Parathyroid adenoma (tissue), 2 donors: ENCODE measurements at regions not wholly inside any gene's neighbourhood (a gene's known extent, or its start where the extent isn't known, plus 50 kb on each side); places are given as distances from the start of the nearest gene placed in this dataset.
"Not testable (repeated sequence)": the region's sequence is repeated elsewhere in the genome, so short reads cannot be mapped to it uniquely, and the experiment has no call there.

Source experiments
- H2AFZ ChIP-seq: fragments of 300-600 bp; sonication (generic); one replicate; pipeline ENCODE4 v1.7.0; 2017; ENCODE audit warnings: antibody characterized with exemption, mild to moderate bottlenecking
- H3K27ac ChIP-seq: fragments of 300-600 bp; sonication (generic); one replicate; pipeline ENCODE4 v1.7.0; 2017
- H3K27me3 ChIP-seq: fragments of 300-600 bp; sonication (generic); one replicate; pipeline ENCODE4 v1.7.0; 2017; ENCODE audit warnings: low read length; ENCODE audit not compliant: control insufficient read depth, insufficient read depth
- H3K36me3 ChIP-seq: fragments of 300-600 bp; sonication (generic); one replicate; pipeline ENCODE4 v1.7.0; 2017; ENCODE audit warnings: low read length; ENCODE audit not compliant: control insufficient read depth, insufficient read depth
- H3K4me1 ChIP-seq: fragments of 300-600 bp; sonication (generic); one replicate; pipeline ENCODE4 v1.7.0; 2017; ENCODE audit warnings: control low read depth
- H3K4me2 ChIP-seq: fragments of 300-600 bp; sonication (generic); one replicate; pipeline ENCODE4 v1.7.0; 2017; ENCODE audit warnings: low read length
- H3K4me3 ChIP-seq: fragments of 300-600 bp; sonication (generic); one replicate; pipeline ENCODE4 v1.7.0; 2017; ENCODE audit warnings: low read depth, low read length
- H3K79me2 ChIP-seq: fragments of 300-600 bp; sonication (generic); one replicate; pipeline ENCODE4 v1.7.0; 2017; ENCODE audit warnings: control low read depth
- H3K9ac ChIP-seq: fragments of 300-600 bp; sonication (generic); one replicate; pipeline ENCODE4 v1.7.0; 2017; ENCODE audit warnings: mild to moderate bottlenecking
- H3K9me3 ChIP-seq: fragments of 300-600 bp; sonication (generic); one replicate; pipeline ENCODE4 v1.7.0; 2017; ENCODE audit warnings: low read length; ENCODE audit not compliant: control insufficient read depth
- TF ChIP-seq, protein P1 (sequence below): fragments of 300-600 bp; sonication (generic); IDR thresholded peaks from one replicate; pipeline ENCODE4 v1.7.0; 2017; ENCODE audit warnings: antibody characterized with exemption, mild to moderate bottlenecking
- donor health status: primary hyperparathyroidism.

DNA sequence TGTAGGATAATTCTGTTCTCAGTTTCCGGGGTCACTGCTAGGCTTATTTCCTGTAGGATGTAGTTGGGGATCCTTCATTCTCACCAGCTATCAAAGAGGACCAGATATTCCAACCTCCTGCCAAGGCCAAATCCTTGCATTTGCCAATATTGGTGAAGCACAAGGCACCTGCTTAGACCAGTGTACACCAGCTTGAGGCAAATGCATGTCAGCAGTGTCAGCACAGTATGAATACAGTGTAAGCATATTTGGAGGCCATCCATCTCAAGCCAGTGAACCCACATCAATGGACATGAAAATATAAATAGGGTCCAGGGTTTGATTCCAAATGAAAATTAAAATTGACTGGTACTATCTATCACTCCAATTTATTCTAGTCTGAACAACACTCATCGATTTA is 88.0 kb upstream of the MAPRE2 start:
- no peaks in the 10 kb centered on the region for H3K79me2 ChIP-seq
- H3K27me3 ChIP-seq: no peaks in the 10 kb centered on the region
- H3K4me2 ChIP-seq: no peak overlapping the region
- H3K4me3 ChIP-seq: no peak overlapping the region
- H3K36me3 ChIP-seq: no peaks in the 10 kb centered on the region
- no peaks in the 10 kb centered on the region for H3K9me3 ChIP-seq
- TF ChIP-seq, protein P1, sequence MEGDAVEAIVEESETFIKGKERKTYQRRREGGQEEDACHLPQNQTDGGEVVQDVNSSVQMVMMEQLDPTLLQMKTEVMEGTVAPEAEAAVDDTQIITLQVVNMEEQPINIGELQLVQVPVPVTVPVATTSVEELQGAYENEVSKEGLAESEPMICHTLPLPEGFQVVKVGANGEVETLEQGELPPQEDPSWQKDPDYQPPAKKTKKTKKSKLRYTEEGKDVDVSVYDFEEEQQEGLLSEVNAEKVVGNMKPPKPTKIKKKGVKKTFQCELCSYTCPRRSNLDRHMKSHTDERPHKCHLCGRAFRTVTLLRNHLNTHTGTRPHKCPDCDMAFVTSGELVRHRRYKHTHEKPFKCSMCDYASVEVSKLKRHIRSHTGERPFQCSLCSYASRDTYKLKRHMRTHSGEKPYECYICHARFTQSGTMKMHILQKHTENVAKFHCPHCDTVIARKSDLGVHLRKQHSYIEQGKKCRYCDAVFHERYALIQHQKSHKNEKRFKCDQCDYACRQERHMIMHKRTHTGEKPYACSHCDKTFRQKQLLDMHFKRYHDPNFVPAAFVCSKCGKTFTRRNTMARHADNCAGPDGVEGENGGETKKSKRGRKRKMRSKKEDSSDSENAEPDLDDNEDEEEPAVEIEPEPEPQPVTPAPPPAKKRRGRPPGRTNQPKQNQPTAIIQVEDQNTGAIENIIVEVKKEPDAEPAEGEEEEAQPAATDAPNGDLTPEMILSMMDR: no peak
- H3K9ac ChIP-seq: no peak overlapping the region
- no peaks in the 10 kb centered on the region for H3K4me1 ChIP-seq
- no peak overlapping the region for H3K27ac ChIP-seq
- no peak overlapping the region for H2AFZ ChIP-seq

DNA sequence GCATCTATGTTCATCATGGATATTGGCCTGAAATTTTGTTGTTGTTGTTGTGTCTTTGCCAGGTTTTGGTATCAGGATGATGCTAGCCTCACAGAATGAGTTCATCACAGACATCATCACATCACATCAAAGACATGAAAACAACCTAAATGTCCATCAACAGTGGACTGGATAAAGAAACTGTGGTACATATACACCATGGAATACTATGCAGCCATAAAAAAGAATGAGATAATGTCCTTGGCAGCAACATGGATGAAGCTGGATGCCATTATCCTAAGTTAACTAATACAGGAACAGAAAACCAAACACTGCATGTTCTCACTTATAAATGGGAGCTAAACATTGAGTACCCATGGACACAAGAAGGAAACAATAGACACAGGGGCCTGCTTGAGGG is 85.7 kb upstream of the MAPRE2 start:
- H3K79me2 ChIP-seq, H3K9ac ChIP-seq, H2AFZ ChIP-seq, H3K27me3 ChIP-seq, H3K27ac ChIP-seq, H3K9me3 ChIP-seq, H3K36me3 ChIP-seq, H3K4me3 ChIP-seq, H3K4me2 ChIP-seq, H3K4me1 ChIP-seq: not testable (repeated sequence)

DNA sequence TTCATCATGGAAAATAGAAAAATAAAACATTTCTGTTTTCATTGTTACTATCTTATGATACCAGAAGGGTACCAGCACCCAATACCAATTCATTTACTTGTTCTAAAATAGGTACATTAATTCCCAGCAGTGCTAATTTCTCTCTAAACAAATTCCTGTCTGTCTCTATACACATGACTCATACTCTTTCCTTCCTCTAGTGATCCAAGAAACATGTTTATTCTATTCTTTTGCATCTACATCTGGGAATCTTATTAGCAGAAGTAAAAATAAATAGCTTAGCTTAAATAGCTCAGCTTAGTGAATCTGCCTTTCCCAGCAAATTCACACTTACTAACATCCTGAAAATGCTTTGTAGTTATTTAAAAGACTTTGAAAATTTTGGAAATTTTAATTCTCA is 84.5 kb upstream of the MAPRE2 start:
- H3K79me2 ChIP-seq: no peaks in the 10 kb centered on the region
- H3K9me3 ChIP-seq: no peaks in the 10 kb centered on the region
- H3K4me3 ChIP-seq: no peak overlapping the region
- H3K4me2 ChIP-seq: no peak overlapping the region
- H3K9ac ChIP-seq: no peak overlapping the region
- H3K27me3 ChIP-seq: no peaks in the 10 kb centered on the region
- no peaks in the 10 kb centered on the region for H3K4me1 ChIP-seq
- H3K27ac ChIP-seq: no peak overlapping the region
- TF ChIP-seq, protein P1: no peak
- H3K36me3 ChIP-seq: no peaks in the 10 kb centered on the region
- H2AFZ ChIP-seq: no peak overlapping the region

DNA sequence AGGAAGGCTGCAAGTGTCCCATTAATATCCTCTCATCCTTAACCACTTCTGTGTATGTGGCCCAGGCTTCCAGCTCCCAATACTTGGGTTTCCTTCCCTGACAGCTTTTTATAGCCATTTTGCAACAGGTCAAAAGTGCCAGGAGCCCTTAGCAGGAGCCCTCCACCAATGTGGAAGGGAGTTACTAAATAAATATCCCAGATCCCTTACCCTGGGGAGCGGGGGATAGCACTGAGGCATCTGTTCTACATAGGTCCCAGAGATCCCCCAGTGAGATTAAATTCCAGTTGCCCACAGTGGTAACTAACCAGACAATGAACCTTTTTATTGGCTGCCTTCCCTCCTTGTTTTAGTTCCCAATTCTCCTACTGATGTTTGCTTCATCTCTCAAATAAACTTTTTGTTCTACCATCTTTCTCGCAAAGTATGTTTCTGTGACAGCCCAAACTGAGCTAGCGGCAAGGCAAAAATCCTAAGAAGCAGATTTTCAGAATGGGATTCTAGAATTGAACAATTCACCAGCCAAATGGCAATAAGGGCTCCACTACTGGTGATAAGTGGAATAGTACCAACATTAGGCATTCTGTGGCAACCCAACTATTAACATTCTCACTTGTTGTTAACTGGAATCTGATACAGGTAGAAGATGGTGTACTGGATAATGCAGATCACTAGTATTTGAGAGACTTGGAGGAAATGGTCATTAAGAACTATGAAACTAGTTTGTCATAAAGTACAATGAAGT is 83.9 kb upstream of the MAPRE2 start:
- TF ChIP-seq, protein P1: no peak
- H3K4me1 ChIP-seq: no peaks in the 10 kb centered on the region
- H3K9ac ChIP-seq: no peak overlapping the region
- H3K79me2 ChIP-seq: no peaks in the 10 kb centered on the region
- no peak overlapping the region for H3K4me3 ChIP-seq
- H3K27ac ChIP-seq: no peak overlapping the region
- H3K27me3 ChIP-seq: no peaks in the 10 kb centered on the region
- H2AFZ ChIP-seq: no peak overlapping the region
- H3K9me3 ChIP-seq: no peaks in the 10 kb centered on the region
- no peaks in the 10 kb centered on the region for H3K36me3 ChIP-seq
- H3K4me2 ChIP-seq: no peak overlapping the region

DNA sequence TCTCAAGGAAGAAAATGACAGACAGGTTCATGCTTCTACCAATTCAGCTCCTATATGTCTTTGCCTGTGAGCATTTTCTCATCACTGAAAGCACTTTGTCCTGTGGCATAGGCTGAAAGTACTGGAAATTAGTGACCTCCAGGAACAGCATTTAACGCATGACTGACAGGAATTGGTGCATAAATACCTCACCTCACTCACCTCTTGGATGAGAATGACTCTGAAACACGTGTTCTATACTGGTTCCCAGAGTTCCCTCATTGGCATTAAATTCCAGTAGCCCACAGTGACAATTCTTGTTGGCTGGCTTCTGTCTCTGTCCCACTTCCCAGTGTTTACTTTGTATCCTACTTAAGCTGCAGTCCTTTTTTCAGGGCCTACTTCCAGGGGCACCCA is 83.4 kb upstream of the MAPRE2 start:
- Histone ChIP-seq H3K36me3 (no peaks in the 10 kb centered on the region), H3K79me2 (no peaks in the 10 kb centered on the region), H3K4me2 (no peak overlapping the region), H3K27me3 (no peaks in the 10 kb centered on the region), H3K4me1 (no peaks in the 10 kb centered on the region), H3K9ac (no peak overlapping the region), H2AFZ (no peak overlapping the region), H3K4me3 (no peak overlapping the region), H3K27ac (no peak overlapping the region), H3K9me3 (no peaks in the 10 kb centered on the region)
- TF ChIP-seq, protein P1: no peak
